Mesendoderm (in vitro differentiated cells): ENCODE measurements at regions not wholly inside any gene's neighbourhood (a gene's known extent, or its start where the extent isn't known, plus 50 kb on each side); places are given as distances from the start of the nearest gene placed in this dataset.

Experiments
- DNase-seq: peaks from one replicate; pipeline ENCODE4 v3.0.0; 2013
- H2AK5ac ChIP-seq: 2 replicates; pipeline ENCODE4 v1.6.1; 2013; ENCODE audit warnings: low read length, inconsistent platforms
- H2BK120ac ChIP-seq: 2 replicates; pipeline ENCODE4 v1.6.1; 2013; ENCODE audit warnings: low read depth, mild to moderate bottlenecking, low read length, moderate library complexity, mixed read lengths
- H2BK15ac ChIP-seq: replicated peaks from 2 replicates; pipeline ENCODE4 v1.6.1; 2013; ENCODE audit warnings: low read depth, mild to moderate bottlenecking, moderate library complexity
- H2BK5ac ChIP-seq: 2 replicates; pipeline ENCODE4 v1.6.1; 2013; ENCODE audit warnings: low read length, inconsistent platforms
- H3K18ac ChIP-seq: 2 replicates; pipeline ENCODE4 v1.6.1; 2013; ENCODE audit warnings: mild to moderate bottlenecking, low read length, mixed read lengths
- H3K23ac ChIP-seq: one replicate; pipeline ENCODE4 v1.6.1; 2013; ENCODE audit warnings: low read length
- H3K27ac ChIP-seq: 2 replicates; pipeline ENCODE4 v1.5.1; 2013; ENCODE audit warnings: low read depth, mild to moderate bottlenecking, inconsistent platforms, low read length, moderate library complexity
- H3K27me3 ChIP-seq: 2 replicates; pipeline ENCODE4 v1.6.1; 2013; ENCODE audit warnings: low read length, control low read depth, mild to moderate bottlenecking, inconsistent platforms; ENCODE audit not compliant: insufficient read depth, poor library complexity
- H3K36me3 ChIP-seq: 2 replicates; pipeline ENCODE4 v1.6.1; 2013; ENCODE audit warnings: low read length, inconsistent platforms; ENCODE audit not compliant: control insufficient read depth, insufficient read depth
- H3K4ac ChIP-seq: one replicate; pipeline ENCODE4 v1.6.1; 2013; ENCODE audit warnings: low read depth, mild to moderate bottlenecking, low read length, moderate library complexity
- H3K4me1 ChIP-seq: 2 replicates; pipeline ENCODE4 v1.6.1; 2013; ENCODE audit warnings: low read depth, low read length, inconsistent platforms; ENCODE audit not compliant: control insufficient read depth
- H3K4me2 ChIP-seq: 2 replicates; pipeline ENCODE4 v1.6.1; 2013; ENCODE audit warnings: low read length
- H3K4me3 ChIP-seq: 2 replicates; pipeline ENCODE4 v1.5.1; 2013; ENCODE audit warnings: mild to moderate bottlenecking, low read length
- H3K56ac ChIP-seq: one replicate; pipeline ENCODE4 v1.6.1; 2013; ENCODE audit warnings: low read length
- H3K79me1 ChIP-seq: 2 replicates; pipeline ENCODE4 v1.6.1; 2013; ENCODE audit warnings: low read length, inconsistent platforms
- H3K79me2 ChIP-seq: 2 replicates; pipeline ENCODE4 v1.6.1; 2013; ENCODE audit warnings: mild to moderate bottlenecking, low read length; ENCODE audit not compliant: control insufficient read depth, insufficient read depth
- H3K9ac ChIP-seq: 2 replicates; pipeline ENCODE4 v1.6.1; 2013; ENCODE audit warnings: low read length, inconsistent platforms
- H4K5ac ChIP-seq: one replicate; pipeline ENCODE4 v1.6.1; 2013; ENCODE audit warnings: low read length
- H4K8ac ChIP-seq: one replicate; pipeline ENCODE4 v1.6.1; 2013; ENCODE audit warnings: low read depth, mild to moderate bottlenecking, control low read depth, low read length, moderate library complexity
- WGBS: extraction: QIAGEN DNeasy Blood & Tissue Kit; methylation state at CpG from one replicate; pipeline ENCODE4 v1.1.7; 2013; ENCODE audit warnings: low lambda C conversion rate, missing lambda C conversion rate; ENCODE audit not compliant: insufficient coverage; ENCODE audit errors: extremely low coverage; 5-methylcytosine and 5-hydroxymethylcytosine counted together

GRCh38 chr6:135703007-135703406, 148.5 kb upstream of the PDE7B start:
- no peak overlapping the region for H3K27ac ChIP-seq
- H3K27me3 ChIP-seq = no peaks in the 10 kb centered on the region
- H3K79me2 ChIP-seq = no peaks in the 10 kb centered on the region
- H3K23ac ChIP-seq = no peak overlapping the region
- H2BK5ac ChIP-seq = no peak overlapping the region
- no peak overlapping the region for H3K4me3 ChIP-seq
- no peak overlapping the region for H2AK5ac ChIP-seq
- WGBS = no CpG with 5 or more reads among the region's 1 CpG
- no peaks in the 10 kb centered on the region for H3K79me1 ChIP-seq
- no peak overlapping the region for H3K4ac ChIP-seq
- no peak overlapping the region for H4K8ac ChIP-seq
- no peak overlapping the region for H3K18ac ChIP-seq
- H3K4me2 ChIP-seq = no peak overlapping the region
- no peaks in the 10 kb centered on the region for H3K36me3 ChIP-seq
- H3K4me1 ChIP-seq = no peaks in the 10 kb centered on the region
- DNase-seq = no peak
- no peak overlapping the region for H3K56ac ChIP-seq
- H2BK120ac ChIP-seq = no peak overlapping the region
- H3K9ac ChIP-seq = no peak overlapping the region
- H4K5ac ChIP-seq = no peak overlapping the region
- no peak overlapping the region for H2BK15ac ChIP-seq

DNA sequence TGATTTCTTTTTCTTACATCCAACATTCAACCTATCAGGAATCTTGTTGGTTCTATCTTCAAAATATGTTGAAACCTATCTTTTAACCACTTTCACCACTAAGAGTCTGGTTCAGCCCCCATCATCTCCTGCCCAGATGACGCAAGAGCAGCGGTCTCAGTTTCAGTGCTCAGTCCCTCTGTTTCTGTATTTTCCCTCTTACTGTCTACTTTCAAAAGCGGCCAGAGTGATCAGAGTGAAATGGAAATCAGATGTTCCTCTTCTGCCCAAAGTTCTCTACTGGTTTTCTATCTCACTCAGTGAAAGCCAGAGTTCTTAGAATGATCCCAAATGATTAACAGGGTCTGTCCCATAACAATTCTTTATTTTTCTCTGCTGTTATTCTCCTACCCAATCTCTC, 147.9 kb upstream of the PDE7B start:
- Histone ChIP-seq H3K79me2 (no peaks in the 10 kb centered on the region), H2BK5ac (no peak overlapping the region), H4K8ac (no peak overlapping the region), H3K23ac (no peak overlapping the region), H3K4ac (no peak overlapping the region), H4K5ac (no peak overlapping the region), H3K9ac (no peak overlapping the region), H3K56ac (no peak overlapping the region), H3K36me3 (no peaks in the 10 kb centered on the region), H3K4me2 (no peak overlapping the region), H3K4me1 (no peaks in the 10 kb centered on the region), H3K4me3 (no peak overlapping the region), H3K18ac (no peak overlapping the region), H2AK5ac (no peak overlapping the region), H3K27me3 (no peaks in the 10 kb centered on the region), H2BK120ac (no peak overlapping the region), H3K27ac (no peak overlapping the region), H3K79me1 (no peaks in the 10 kb centered on the region), H2BK15ac (no peak overlapping the region)
- no CpG with 5 or more reads among the region's 3 CpGs for WGBS
- DNase-seq = no peak

GRCh38 chr6:135707426-135707825, 144.1 kb upstream of the PDE7B start:
- Histone ChIP-seq H4K5ac (no peak overlapping the region), H3K4me2 (no peak overlapping the region), H3K23ac (no peak overlapping the region), H3K27ac (no peak overlapping the region), H2BK15ac (no peak overlapping the region), H2BK5ac (no peak overlapping the region), H2AK5ac (no peak overlapping the region), H3K18ac (no peak overlapping the region), H3K9ac (no peak overlapping the region), H3K4ac (no peak overlapping the region), H3K27me3 (no peaks in the 10 kb centered on the region), H2BK120ac (no peak overlapping the region), H3K79me1 (no peaks in the 10 kb centered on the region), H4K8ac (no peak overlapping the region), H3K79me2 (no peaks in the 10 kb centered on the region), H3K56ac (no peak overlapping the region), H3K36me3 (no peaks in the 10 kb centered on the region), H3K4me1 (no peaks in the 10 kb centered on the region), H3K4me3 (no peak overlapping the region)
- WGBS = no CpG with 5 or more reads among the region's 1 CpG
- DNase-seq = no peak

- Histone ChIP-seq H4K5ac (no peak overlapping the region), H3K9ac (no peak overlapping the region), H3K56ac (no peak overlapping the region), H2BK15ac (no peak overlapping the region), H3K4me3 (no peak overlapping the region), H3K79me2 (no peaks in the 10 kb centered on the region), H3K4ac (no peak overlapping the region), H3K27ac (no peak overlapping the region), H4K8ac (no peak overlapping the region), H2BK5ac (no peak overlapping the region), H3K27me3 (no peaks in the 10 kb centered on the region), H3K79me1 (no peaks in the 10 kb centered on the region), H3K4me2 (no peak overlapping the region), H3K18ac (no peak overlapping the region), H2BK120ac (no peak overlapping the region), H3K4me1 (no peaks in the 10 kb centered on the region), H2AK5ac (no peak overlapping the region), H3K23ac (no peak overlapping the region), H3K36me3 (no peaks in the 10 kb centered on the region)
- DNase-seq = no peak
- WGBS = no CpG with 5 or more reads among the region's 5 CpGs
These were observed 141.5 kb upstream of the PDE7B start for GRCh38 chr6:135710042-135710441.

DNA sequence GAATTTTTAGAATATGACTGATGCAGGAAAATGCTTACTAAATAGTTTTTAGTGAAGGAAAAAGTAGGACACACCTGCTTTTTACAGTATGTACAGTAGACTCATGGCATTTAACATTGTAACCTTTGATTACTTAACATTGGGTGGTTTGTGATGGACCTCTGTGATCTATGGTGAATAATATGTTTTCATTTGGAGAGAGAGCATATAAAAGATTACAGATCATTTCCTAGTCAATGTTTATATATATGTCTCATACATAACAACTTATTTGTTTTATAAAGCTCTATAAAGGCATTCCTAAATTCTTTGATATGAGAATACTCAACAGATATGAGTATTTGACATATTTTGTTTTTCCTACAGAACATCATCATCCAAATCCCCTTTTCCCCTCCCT, 129.3 kb upstream of the PDE7B start:
- Histone ChIP-seq H4K8ac (no peak overlapping the region), H3K4me3 (no peak overlapping the region), H3K79me1 (no peaks in the 10 kb centered on the region), H3K27ac (no peak overlapping the region), H3K56ac (no peak overlapping the region), H2BK5ac (no peak overlapping the region), H2AK5ac (no peak overlapping the region), H3K4me1 (no peaks in the 10 kb centered on the region), H3K27me3 (no peaks in the 10 kb centered on the region), H4K5ac (no peak overlapping the region), H3K4ac (no peak overlapping the region), H3K18ac (no peak overlapping the region), H3K4me2 (no peak overlapping the region), H3K79me2 (no peaks in the 10 kb centered on the region), H3K36me3 (no peaks in the 10 kb centered on the region), H3K23ac (no peak overlapping the region), H2BK15ac (no peak overlapping the region), H2BK120ac (no peak overlapping the region), H3K9ac (no peak overlapping the region)
- no peak for DNase-seq

DNA sequence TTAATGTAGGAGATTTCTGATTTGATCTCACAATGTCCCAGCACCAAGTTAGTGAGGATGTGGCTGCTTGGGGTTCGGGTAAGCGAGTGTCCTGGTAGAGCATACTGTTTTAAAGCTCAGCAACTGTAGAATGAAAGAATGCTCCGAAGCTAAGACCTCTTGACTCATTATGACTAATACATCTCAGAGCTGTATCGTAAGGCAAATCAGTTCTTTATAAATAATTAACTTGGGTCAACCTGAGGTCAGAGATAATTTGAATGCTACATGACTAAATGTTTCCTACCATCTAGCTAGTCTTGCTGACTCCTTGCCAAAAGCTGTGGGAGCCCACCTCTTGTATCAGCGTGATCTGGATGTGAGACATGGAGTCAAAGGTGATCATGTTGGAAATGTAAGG, 128.8 kb upstream of the PDE7B start:
- Histone ChIP-seq H3K27ac (no peak overlapping the region), H3K36me3 (no peaks in the 10 kb centered on the region), H3K56ac (no peak overlapping the region), H4K8ac (no peak overlapping the region), H2BK15ac (no peak overlapping the region), H3K4ac (no peak overlapping the region), H2BK120ac (no peak overlapping the region), H3K23ac (no peak overlapping the region), H3K4me2 (no peak overlapping the region), H3K79me2 (no peaks in the 10 kb centered on the region), H3K4me1 (no peaks in the 10 kb centered on the region), H2AK5ac (no peak overlapping the region), H3K9ac (no peak overlapping the region), H4K5ac (no peak overlapping the region), H3K27me3 (no peaks in the 10 kb centered on the region), H3K79me1 (no peaks in the 10 kb centered on the region), H3K18ac (no peak overlapping the region), H2BK5ac (no peak overlapping the region), H3K4me3 (no peak overlapping the region)
- no CpG with 5 or more reads among the region's 5 CpGs for WGBS
- no peak for DNase-seq
